Esophagus mucosa (tissue), 1 donor: ENCODE measurements at regions not wholly inside any gene's neighbourhood (a gene's known extent, or its start where the extent isn't known, plus 50 kb on each side); places are given as distances from the start of the nearest gene placed in this dataset.
A peak's percentile ranks its signal among the peaks of the same experiment; 100 is the strongest.

Experiments
- ATAC-seq: fragments of 200-7000 bp; cut with Tn5 transposase; one replicate; pipeline ENCODE4 v1.9.1; 2020
- donor health status: DM: yes; HTN: yes; CAD: no.

- no peak for ATAC-seq
These were observed 301.1 kb downstream of the IRF8 start for GRCh38 chr16:86199871-86200695.

GRCh38 chr16:86200722-86201121 is 301.8 kb downstream of the IRF8 start:
- ATAC-seq, result no peak

- ATAC-seq, result no peak
These were observed 302.8 kb downstream of the IRF8 start for GRCh38 chr16:86201746-86202145.

- ATAC-seq, result no peak
These were observed 303.3 kb downstream of the IRF8 start for GRCh38 chr16:86202267-86202666.

- no peak for ATAC-seq
These were observed 303.9 kb downstream of the IRF8 start for GRCh38 chr16:86202760-86203426.

GRCh38 chr16:86203557-86204275 is 304.8 kb downstream of the IRF8 start:
- no peak for ATAC-seq

GRCh38 chr16:86205521-86206245 is 304.6 kb upstream of the FOXF1 start:
- no peak for ATAC-seq

- no peak for ATAC-seq
These were observed 303.0 kb upstream of the FOXF1 start for GRCh38 chr16:86207350-86207749.

GRCh38 chr16:86209202-86209601 is 301.1 kb upstream of the FOXF1 start:
- ATAC-seq, result no peak

GRCh38 chr16:86210403-86211193 is 299.7 kb upstream of the FOXF1 start:
- ATAC-seq, result no peak

GRCh38 chr16:86211265-86211664 is 299.1 kb upstream of the FOXF1 start:
- ATAC-seq, result no peak

- no peak for ATAC-seq
These were observed 298.5 kb upstream of the FOXF1 start for GRCh38 chr16:86211800-86212199.

- no peak for ATAC-seq
These were observed 297.5 kb upstream of the FOXF1 start for GRCh38 chr16:86212706-86213436.

- ATAC-seq, result no peak
These were observed 296.7 kb upstream of the FOXF1 start for GRCh38 chr16:86213437-86214205.

- peak; percentile 42 for ATAC-seq
These were observed 295.7 kb upstream of the FOXF1 start for GRCh38 chr16:86214326-86215232.

GRCh38 chr16:86215233-86215978 is 294.9 kb upstream of the FOXF1 start:
- no peak for ATAC-seq

- no peak for ATAC-seq
These were observed 294.2 kb upstream of the FOXF1 start for GRCh38 chr16:86215979-86216585.

GRCh38 chr16:86216591-86216990 is 293.7 kb upstream of the FOXF1 start:
- no peak for ATAC-seq
